GM23248 (cell line): ENCODE measurements at regions not wholly inside any gene's neighbourhood (a gene's known extent, or its start where the extent isn't known, plus 50 kb on each side); places are given as distances from the start of the nearest gene placed in this dataset.

Experiments
- EZH2 ChIP-seq: fragments of 200-600 bp; sonication (generic); IDR thresholded peaks from 2 replicates; pipeline ENCODE4 v1.6.1; 2018; ENCODE audit warnings: antibody characterized with exemption, mild to moderate bottlenecking; ENCODE audit not compliant: insufficient read depth, poor library complexity, severe bottlenecking
- EZH2phosphoT487 ChIP-seq: fragments of 200-600 bp; sonication (generic); IDR thresholded peaks from 2 replicates; pipeline ENCODE4 v1.6.1; 2018; ENCODE audit warnings: antibody characterized with exemption, moderate library complexity, mild to moderate bottlenecking, low read depth; ENCODE audit not compliant: insufficient read depth

DNA sequence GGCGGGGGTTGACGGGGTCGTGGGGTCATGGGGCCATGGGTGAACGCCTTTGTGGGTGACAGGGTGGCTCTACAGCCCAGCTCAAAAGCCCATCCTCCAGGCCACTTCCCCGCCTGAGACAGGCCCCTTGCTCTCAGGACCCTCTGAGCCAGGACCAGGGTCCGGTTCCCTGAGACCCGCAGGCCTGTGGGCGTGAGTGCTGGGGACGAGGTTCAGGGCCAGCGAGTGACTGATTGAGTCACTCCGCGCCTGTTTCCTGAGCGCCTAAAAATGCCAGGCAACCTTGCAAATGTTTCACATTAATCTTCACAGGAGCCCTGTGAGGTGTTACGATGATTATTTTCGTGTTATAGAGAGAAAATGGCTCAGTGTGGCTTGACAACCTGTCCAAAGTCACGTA is 97.8 kb downstream of the ZNF674 start:
- TF ChIP-seq EZH2 (no peak), EZH2phosphoT487 (no peak)
